ENCODE measurements at regions not wholly inside any gene's neighbourhood (a gene's known extent, or its start where the extent isn't known, plus 50 kb on each side); places are given as distances from the start of the nearest gene placed in this dataset.

DNA sequence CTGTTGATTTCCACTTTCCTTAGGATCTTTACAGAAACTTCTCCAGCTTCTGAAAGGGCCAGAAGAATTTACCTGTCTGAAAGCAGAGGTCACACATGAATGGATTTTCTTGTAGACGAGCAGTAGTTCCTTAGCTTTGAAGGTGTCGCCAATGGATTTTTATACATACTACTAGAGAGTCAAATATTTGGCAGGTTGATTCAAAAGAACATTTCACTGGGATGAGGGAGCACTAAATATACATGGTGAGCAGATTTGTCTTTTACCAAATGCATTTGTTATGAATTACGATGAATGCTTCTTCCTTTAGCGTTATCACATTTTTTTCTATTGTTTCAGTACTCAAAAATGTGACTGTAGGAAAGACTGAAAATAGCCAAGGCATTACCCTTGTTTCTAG lies 162.3 kb downstream of the PAX1 start:
- H3K27me3 ChIP-seq (ENCODE audit: low read length) = no peaks in the 10 kb centered on the region
- no TSS peak for BruUV-seq (replicated peaks)
- H3F3A ChIP-seq (ENCODE audit: low read length, unreplicated experiment) = no peaks in the 10 kb centered on the region
- intact Hi-C loops (cut with micrococcal nuclease) = no loop called here
- no peak overlapping the region for H3K4me3 ChIP-seq (ENCODE audit: low read length)
- ChIA-PET CTCF (no interaction called here), POLR2A (ENCODE audit: unreplicated experiment) (no interaction called here)
- H3K36me3 ChIP-seq (ENCODE audit: low read depth, low read length) = no peaks in the 10 kb centered on the region
- H3K27ac ChIP-seq (ENCODE audit: low read length) = no peak overlapping the region
- TF ChIP-seq, protein P1, sequence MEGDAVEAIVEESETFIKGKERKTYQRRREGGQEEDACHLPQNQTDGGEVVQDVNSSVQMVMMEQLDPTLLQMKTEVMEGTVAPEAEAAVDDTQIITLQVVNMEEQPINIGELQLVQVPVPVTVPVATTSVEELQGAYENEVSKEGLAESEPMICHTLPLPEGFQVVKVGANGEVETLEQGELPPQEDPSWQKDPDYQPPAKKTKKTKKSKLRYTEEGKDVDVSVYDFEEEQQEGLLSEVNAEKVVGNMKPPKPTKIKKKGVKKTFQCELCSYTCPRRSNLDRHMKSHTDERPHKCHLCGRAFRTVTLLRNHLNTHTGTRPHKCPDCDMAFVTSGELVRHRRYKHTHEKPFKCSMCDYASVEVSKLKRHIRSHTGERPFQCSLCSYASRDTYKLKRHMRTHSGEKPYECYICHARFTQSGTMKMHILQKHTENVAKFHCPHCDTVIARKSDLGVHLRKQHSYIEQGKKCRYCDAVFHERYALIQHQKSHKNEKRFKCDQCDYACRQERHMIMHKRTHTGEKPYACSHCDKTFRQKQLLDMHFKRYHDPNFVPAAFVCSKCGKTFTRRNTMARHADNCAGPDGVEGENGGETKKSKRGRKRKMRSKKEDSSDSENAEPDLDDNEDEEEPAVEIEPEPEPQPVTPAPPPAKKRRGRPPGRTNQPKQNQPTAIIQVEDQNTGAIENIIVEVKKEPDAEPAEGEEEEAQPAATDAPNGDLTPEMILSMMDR (conservative IDR thresholded peaks at IDR 0.05; ENCODE audit: low read depth, low read length) = no peak
- H3K9me2 ChIP-seq (replicated peaks; ENCODE audit: low read length) = no peaks in the 10 kb centered on the region
- H2AFZ ChIP-seq (ENCODE audit: low read length) = no peak overlapping the region
- DNase-seq (no peak), ATAC-seq (no peak)
- no peak overlapping the region for H3K9ac ChIP-seq (ENCODE audit: low read length)
- H3K4me2 ChIP-seq (ENCODE audit: low read length) = no peak overlapping the region
- H3K4me1 ChIP-seq (ENCODE audit: insufficient read depth, low read length) = no peaks in the 10 kb centered on the region
- H3K79me2 ChIP-seq (ENCODE audit: low read length) = no peaks in the 10 kb centered on the region
- 0 out of 2 replicates have a peak, but pooled peaks cover 4% of the 10 kb centered on the region for H3K9me3 ChIP-seq (ENCODE audit: low read length)
- no peaks in the 10 kb centered on the region for H4K20me1 ChIP-seq (ENCODE audit: low read length)

DNA sequence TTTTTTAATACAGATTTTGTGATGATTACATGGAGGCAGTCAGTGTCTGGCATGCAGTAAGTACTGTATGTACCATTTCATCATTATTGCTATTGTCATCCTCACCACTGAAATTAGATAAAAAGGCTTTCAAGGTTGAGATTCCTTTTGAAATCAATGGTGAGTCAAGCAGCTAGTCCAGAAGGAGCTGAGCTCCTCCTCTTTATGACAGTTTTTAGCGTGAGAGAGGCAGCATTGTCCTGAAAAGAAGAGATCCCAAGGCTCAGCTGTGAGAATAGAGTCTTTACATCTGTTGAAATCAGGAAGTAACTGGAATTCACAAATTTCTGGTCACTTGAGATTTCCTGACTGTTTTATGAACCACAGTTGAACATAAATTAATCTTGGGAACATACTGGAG lies 161.9 kb downstream of the PAX1 start:
- H3K9ac ChIP-seq (ENCODE audit: low read length) = no peak overlapping the region
- 0 out of 2 replicates have a peak, but pooled peaks cover 4% of the 10 kb centered on the region for H3K9me3 ChIP-seq (ENCODE audit: low read length)
- H3K9me2 ChIP-seq (replicated peaks; ENCODE audit: low read length) = no peaks in the 10 kb centered on the region
- no peaks in the 10 kb centered on the region for H3K4me1 ChIP-seq (ENCODE audit: insufficient read depth, low read length)
- intact Hi-C loops (cut with micrococcal nuclease) = no loop called here
- BruUV-seq (replicated peaks) = no TSS peak
- DNase-seq = no peak
- no peaks in the 10 kb centered on the region for H3K27me3 ChIP-seq (ENCODE audit: low read length)
- ChIA-PET CTCF (no interaction called here), POLR2A (ENCODE audit: unreplicated experiment) (interaction anchor here (0.6 kb wide), 1 partner anchor 16 kb away, joined by 4 read pairs; no protein-coding TSS in a partner anchor)
- H3K36me3 ChIP-seq (ENCODE audit: low read depth, low read length) = no peaks in the 10 kb centered on the region
- H3F3A ChIP-seq (ENCODE audit: low read length, unreplicated experiment) = no peaks in the 10 kb centered on the region
- H3K4me2 ChIP-seq (ENCODE audit: low read length) = no peak overlapping the region
- H3K79me2 ChIP-seq (ENCODE audit: low read length) = no peaks in the 10 kb centered on the region
- TF ChIP-seq EZH2phosphoT487 (IDR thresholded peaks at IDR 0.05; ENCODE audit: borderline replicate concordance, low read length) = no peak
- TF ChIP-seq EZH2 (IDR thresholded peaks at IDR 0.05; ENCODE audit: low read length, unreplicated experiment) = no peak
- TF ChIP-seq, protein P1 (conservative IDR thresholded peaks at IDR 0.05; ENCODE audit: low read depth, low read length) = no peak
- H4K20me1 ChIP-seq (ENCODE audit: low read length) = no peaks in the 10 kb centered on the region
- no peak overlapping the region for H2AFZ ChIP-seq (ENCODE audit: low read length)
- H3K4me3 ChIP-seq (ENCODE audit: low read length) = no peak overlapping the region
- no peak overlapping the region for H3K27ac ChIP-seq (ENCODE audit: low read length)
- no peak for ATAC-seq

DNA sequence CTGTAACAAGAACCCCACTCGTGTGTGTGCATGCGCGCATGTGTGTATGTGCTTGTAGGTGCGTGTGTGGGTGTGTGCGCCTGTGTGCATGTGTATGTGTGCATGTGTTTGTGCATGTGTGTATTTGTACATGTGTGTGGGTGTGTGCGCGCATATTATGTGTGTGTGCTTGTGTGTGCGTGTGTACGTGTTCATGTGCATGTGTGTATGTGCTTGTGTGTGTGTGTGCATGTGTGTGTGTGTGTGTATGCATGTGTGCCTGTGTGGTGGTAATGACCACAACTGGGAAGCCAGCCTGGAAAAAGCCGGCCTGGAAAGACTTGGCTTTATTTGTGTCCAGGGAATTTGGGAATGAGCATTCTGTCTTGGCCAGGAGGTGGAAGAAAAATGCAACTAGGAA lies 157.5 kb downstream of the PAX1 start:
- H3K36me3 ChIP-seq (ENCODE audit: low read depth, low read length) = no peaks in the 10 kb centered on the region
- no peak overlapping the region for H3K9ac ChIP-seq (ENCODE audit: low read length)
- no peak overlapping the region for H3K27ac ChIP-seq (ENCODE audit: low read length)
- ChIA-PET POLR2A (ENCODE audit: unreplicated experiment) (interaction anchor here (0.6 kb wide), 1 partner anchor 652 kb away, joined by 3 read pairs; no protein-coding TSS in a partner anchor), CTCF (no interaction called here)
- H4K20me1 ChIP-seq (ENCODE audit: low read length) = no peaks in the 10 kb centered on the region
- ATAC-seq (no peak), DNase-seq (no peak)
- no peak overlapping the region for H3K4me2 ChIP-seq (ENCODE audit: low read length)
- H3K27me3 ChIP-seq (ENCODE audit: low read length) = no peaks in the 10 kb centered on the region
- H3K79me2 ChIP-seq (ENCODE audit: low read length) = no peaks in the 10 kb centered on the region
- H3K4me3 ChIP-seq (ENCODE audit: low read length) = no peak overlapping the region
- intact Hi-C loops (cut with micrococcal nuclease) = no loop called here
- BruUV-seq (replicated peaks) = no TSS peak
- no peaks in the 10 kb centered on the region for H3K4me1 ChIP-seq (ENCODE audit: insufficient read depth, low read length)
- H3K9me2 ChIP-seq (replicated peaks; ENCODE audit: low read length) = no peaks in the 10 kb centered on the region
- H2AFZ ChIP-seq (ENCODE audit: low read length) = no peak overlapping the region
- TF ChIP-seq EZH2phosphoT487 (IDR thresholded peaks at IDR 0.05; ENCODE audit: borderline replicate concordance, low read length) (no peak), EZH2 (IDR thresholded peaks at IDR 0.05; ENCODE audit: low read length, unreplicated experiment) (no peak)
- no peaks in the 10 kb centered on the region for H3K9me3 ChIP-seq (ENCODE audit: low read length)
- H3F3A ChIP-seq (ENCODE audit: low read length, unreplicated experiment) = no peaks in the 10 kb centered on the region

Data from PC-3 (cell line).